GM21786 (cell line): ENCODE measurements at regions not wholly inside any gene's neighbourhood (a gene's known extent, or its start where the extent isn't known, plus 50 kb on each side); places are given as distances from the start of the nearest gene placed in this dataset.

Experiments
- ATAC-seq: cut with Tn5 transposase; IDR thresholded peaks from one replicate; pipeline ENCODE4 v1.9.1; 2021; ENCODE audit not compliant: unreplicated experiment

DNA sequence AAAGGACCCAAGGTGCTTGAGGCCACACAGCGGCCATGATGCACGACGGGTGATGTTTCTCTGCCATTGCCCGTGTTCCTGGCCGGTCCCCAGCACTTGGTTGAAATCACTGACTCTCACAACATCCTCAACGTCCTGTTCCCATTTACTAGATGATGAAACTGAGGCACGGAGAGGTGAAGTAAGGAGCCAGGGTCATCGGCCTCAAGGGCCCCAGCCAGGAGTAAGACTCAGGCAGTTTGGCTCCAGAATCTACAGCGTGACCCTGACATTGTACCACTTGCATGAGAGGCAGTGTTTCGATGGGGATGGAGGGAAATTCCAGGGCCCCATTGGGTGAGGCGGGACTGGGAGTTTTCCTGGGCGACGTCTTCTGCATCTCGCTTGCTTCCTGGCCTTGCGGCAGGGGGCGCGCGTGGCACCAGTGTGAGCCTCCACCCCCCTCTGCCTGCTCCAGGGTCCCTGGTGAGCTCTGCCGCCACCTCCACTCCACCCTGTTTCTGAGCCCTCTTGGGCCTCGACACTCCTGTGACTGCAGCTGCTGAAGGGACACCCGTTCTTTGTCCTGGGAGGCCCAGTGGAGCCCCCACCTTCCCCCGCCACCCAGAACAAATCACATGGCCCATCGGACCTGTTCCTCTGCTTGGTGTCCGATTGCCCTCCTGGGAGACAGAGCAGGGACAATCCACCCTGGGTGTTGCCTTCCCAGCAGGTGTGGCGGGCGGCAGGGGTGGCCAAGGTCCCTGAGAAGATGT lies 133.0 kb upstream of the GSE1 start:
- ATAC-seq = no peak

DNA sequence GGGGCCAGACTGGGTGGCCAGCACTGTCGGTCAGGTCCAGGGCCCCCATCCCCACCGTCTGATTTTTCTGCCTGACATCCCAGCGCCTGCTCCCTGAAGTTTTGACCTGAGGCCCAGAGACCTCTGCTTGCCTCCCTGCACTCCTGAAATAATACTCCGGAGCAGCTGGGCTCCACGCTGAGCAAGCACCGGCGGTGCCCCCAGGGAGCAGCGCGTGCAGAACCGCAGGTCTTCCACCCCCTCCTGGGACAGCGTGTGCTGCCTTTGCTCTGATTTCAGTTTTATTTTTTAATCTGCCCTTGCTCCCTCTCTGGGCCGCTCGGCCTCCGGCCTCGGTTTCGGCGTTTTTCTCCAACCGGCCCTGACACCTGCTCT lies 132.4 kb upstream of the GSE1 start:
- no peak for ATAC-seq

DNA sequence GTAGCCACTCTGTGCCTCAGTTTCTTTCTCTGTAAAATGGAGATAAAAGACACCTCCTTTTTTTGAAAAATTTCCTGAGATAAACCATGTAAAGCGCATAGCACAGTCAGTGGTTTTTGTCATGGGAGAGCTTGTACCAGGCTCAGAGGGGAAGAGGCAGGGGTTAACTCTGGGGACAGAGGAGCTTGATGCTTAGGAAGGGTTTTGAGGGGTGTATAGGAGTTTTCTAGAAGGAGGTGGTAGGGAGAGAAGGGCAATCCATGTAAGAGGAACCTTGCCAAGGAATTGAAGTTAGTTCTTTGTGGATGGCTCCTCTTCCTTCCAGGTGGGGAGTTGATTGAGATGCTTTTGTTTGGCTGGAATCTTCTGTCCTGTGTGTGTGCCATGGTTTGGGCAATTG lies 131.9 kb upstream of the GSE1 start:
- no peak for ATAC-seq

DNA sequence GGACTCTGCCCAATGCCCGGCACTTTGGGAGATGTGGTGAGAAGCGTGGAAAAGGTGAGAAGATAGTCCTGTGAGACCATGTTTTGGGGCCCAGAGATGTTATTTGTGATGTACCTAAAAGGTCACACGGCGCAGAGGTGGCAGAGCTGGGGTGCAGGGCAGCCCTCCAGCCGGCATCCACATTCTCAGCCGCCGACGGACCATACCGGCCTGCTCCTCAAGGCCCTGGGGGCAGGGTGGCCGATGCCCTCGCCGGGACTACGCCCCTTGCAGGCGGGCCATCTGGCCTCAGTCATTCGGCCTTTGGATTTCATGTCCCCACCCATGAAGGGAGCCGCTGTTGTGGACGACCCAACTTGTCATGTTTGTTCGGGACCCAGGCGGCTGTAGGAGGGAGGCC lies 131.4 kb upstream of the GSE1 start:
- ATAC-seq = no peak

DNA sequence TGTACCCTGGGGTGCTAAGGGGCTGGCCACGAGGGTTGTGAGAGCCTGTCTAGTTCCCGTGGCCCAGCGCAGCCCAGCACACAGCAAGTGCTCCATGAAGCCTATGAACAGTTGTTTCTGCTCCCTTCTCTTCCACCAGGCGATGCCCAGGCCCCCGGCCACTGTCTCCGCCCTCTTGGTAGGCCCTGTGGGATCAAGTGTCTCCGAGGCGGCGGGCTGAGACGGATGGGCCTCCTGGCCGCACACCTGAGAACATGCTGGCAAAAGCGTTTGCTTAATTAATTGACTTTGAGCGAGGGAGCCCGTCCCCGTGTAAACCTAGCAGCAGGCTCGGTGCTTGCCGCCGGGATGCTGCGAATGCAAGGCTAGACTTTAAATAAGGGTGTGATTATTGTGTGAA lies 129.7 kb upstream of the GSE1 start:
- ATAC-seq = no peak

DNA sequence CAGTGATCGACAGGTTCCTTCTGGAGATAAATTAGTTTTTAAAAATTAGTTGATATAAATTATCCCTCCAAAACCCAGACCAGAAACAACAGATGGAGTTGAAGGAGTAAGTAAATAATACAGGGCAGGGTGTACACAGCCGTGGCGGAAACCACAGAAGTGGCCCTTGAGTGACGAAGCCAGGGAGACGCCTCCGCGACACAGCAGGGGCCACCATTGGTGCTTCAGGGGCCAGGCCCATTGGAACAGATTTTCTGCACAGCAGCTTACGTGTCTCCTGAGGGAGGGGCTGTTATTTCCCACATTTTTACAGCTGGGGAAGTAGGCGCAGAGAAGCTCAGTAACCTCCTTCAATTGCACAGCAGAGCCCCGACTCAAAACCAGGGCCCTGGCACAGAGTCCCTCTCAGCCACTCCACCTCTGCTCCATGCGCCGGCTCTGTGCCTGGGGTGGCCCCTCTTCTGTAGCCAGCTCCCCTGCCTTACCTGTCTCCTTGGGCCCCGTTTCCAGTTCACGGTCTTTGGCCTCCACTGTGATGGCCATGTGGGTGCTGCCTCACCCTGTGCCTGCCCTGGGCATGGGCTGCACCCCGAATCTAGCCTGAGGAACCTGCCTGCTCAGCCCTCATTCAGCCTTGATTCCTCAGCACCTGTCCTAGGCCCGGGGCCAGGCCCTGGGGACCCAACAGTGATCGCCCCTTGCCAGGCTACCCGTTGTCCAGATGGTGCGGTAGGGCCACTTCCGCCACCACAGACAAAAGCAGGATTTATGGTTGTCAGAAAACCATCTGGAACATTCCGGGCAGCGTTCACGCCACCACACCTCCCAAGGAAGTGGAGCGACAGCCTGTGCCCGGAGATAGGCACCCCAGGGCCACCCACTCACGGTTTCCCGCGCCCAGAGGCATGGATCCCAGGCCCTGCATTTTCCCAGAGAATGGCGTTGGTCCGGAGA lies 128.5 kb upstream of the GSE1 start:
- no peak for ATAC-seq

DNA sequence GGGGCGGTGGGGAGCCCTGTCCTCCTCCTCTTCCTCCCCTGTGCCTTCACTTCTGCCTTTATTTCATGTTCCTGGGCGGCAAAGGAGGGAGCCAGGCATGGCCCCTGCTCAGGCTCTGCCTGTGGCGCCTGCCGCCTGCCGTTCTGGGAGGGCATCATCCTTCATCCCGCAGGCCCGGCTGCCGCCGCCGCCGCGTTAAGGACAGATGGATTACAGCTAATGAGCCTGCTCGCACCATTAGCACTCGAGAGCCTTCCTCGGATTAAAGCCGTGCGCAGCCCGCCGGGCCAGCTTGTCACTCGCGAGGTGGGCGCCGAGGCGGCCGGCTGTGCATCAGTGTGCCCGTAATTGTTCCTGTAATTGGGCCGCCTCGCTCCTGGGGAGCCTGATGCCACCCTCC lies 127.7 kb upstream of the GSE1 start:
- ATAC-seq = no peak

DNA sequence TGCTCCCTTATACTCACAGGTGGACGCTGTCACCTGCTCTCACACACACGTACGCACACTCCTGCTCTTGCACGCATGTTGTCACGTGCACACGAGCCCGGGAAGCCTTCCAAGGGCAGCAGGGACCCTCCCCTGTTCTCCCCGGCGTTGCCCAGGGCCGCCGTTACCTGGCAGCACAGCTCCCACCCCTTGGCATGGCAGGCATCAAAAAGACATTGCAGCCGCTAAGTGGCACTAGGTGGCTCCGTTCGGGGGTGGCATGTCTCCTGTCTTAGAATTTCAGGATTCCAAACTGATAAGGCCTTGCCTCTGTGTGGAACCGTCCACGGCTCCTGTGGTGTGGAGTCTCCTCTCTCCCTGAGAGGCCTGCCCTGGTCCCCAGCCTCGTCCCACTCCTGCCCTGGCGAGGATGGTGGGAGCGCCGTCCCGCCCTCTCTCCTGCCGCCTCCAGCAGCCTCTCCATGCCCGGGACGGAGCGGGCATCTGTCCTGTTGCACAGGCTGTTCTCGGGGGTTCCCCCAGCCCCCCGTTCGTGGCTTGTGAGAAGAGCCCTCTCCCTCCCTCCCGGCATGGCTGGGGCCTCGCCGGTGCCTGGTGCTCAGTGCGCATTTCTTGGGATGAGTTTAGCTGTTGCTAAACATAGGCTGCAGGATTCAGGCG lies 126.7 kb upstream of the GSE1 start:
- ATAC-seq = no peak

DNA sequence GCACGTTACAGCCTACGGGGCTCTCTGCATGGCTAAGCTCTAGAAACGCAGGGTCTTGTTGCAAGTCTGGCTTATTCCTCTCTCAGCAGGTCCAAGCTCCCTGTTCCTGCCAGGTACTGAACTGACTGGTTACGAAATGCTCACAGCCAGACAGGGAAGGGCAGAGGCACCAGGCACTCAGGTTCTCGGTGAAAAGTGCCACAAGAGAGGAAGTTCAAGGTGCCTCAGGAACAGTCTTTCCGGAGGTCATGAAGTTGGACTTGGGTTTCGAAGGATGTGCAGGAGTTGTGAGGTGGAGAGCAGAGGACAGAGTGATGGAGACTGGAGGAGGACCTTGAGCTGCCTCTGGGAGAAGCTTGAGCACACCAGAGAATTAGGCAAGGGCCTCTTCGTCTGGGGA lies 124.7 kb upstream of the GSE1 start:
- ATAC-seq = no peak

DNA sequence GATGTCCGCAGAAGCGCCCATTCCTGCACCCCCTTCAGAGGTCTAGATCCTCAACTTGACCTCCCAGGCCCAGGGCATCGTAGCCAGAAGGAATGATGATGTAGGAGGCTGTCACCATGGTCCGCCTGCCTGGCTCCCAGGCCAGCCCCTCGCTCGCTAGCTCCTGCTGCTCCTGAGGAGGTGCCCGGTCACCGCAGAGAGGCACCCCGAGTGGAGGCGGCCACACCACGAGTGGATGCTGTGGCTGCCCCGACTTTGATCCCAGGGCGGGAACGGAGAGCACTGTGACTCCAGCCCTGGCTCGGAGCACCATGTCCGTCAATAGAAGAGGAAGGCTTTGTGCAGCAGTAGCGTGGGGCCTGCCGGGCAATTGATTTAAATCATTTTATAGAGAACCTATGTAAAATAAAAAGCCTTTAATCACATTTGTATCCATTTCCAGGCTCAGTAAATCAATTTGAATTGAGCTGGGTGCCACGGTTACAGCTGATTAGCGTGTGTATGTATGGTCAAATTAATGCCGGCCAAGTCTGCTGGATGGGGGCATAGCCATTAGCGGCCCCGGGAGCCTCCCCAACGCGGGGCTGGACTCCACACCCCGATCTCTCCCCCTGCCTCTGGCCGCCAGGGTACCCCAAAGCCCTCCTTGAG lies 122.6 kb upstream of the GSE1 start:
- ATAC-seq = no peak

DNA sequence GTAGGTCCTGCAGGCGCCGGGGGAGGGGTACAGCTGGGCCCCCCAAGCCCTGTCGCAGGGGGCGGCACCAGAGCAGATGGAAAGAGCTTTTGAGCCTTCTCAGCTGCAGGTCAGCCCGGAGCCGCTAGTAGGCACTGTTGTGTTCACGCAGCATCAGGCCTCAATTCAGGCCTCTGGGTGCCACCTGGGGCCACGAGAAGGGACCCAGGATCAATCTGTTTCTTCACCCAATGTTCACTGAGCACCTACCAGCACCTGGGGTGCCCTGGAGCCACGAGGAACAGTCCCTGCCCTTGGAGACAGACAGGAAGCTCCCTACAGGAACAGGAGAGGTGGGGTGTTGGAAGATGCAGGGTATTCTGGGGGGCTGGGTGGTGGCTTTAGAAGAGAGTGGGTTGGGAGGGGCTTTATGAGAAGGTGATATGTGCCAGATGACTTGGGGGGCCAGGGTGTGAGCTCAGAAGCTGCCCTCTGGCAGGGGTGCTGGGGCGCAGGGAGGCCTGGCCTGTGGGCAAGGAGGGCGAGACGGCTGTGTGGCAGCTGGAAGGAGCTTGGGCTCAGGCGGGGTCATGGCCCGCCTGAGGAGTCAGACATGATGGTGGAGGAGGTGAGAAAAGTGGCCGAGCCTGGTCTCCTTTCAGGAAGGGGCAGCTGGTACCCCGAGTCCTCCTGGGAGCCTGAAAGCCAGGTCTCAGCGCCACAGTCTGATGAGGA lies 121.9 kb upstream of the GSE1 start:
- no peak for ATAC-seq

DNA sequence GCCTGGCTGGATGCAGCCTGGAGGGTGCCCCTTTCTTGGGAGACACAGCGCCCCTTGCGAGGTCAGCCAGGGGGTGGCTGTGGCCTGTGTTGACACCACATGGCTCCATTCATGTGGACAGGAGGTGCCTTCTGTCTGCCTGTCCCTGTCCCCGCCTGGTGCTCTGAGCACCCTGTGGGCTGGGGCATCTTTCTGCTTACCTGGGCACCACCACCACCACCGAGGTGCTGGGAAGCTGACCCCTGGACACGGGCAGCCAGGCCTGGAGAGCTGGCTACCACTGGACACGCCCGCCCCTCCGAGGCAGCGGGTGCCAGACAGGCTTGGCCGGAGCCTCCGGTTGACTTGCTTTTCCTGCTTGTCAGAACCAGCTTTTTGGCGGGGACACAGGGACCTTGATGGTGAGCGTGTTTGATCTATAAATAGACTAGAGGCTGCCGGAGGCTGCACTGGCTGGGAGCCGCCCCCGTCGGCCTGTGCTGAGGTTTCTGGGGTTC lies 121.3 kb upstream of the GSE1 start:
- ATAC-seq = no peak

DNA sequence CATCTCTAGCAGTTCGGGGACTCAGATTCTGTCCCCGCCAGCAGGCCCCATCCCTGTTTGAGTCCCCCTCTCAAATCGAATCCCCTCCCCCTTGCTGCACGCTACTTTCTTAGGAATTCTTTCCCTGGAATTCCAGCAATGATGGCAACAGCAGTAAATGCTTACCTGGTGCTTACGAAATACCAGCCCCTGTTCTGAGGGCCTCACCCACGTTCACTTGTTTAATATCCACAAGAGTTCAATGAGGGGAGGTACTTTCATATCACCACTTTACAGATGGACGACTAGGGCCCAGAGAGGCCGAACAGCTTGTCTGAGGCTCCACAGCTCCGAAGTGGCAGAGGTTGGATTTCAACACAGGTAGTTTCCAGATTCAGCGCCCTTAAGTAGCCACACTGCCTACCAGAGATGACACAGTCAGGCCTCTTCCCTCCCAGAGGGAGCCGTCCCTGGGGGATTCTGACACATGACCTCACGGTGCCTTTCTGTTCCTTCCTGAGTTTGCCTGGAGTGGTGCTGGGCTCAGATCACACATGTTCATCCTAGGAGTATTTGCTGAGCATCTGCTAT lies 120.7 kb upstream of the GSE1 start:
- no peak for ATAC-seq

DNA sequence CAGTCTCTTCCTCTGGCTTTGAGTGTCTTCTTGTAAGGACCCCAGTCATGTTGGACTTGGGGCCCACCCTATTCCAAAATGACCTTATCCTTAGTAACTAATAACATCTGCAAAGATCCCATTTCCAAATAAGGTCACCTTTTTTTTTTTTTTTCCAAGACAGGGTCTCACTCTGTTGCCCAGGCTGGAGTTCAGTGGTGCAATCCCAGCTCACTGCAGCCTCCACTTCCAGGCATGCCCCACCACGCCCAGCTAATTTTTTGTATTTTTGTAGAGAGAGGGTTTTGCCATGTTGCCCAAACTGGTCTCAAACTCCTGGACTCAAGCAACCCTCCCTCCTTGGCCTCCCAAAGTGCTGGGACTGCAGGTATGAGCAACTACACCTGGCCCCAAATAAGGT lies 118.8 kb upstream of the GSE1 start:
- ATAC-seq = no peak

DNA sequence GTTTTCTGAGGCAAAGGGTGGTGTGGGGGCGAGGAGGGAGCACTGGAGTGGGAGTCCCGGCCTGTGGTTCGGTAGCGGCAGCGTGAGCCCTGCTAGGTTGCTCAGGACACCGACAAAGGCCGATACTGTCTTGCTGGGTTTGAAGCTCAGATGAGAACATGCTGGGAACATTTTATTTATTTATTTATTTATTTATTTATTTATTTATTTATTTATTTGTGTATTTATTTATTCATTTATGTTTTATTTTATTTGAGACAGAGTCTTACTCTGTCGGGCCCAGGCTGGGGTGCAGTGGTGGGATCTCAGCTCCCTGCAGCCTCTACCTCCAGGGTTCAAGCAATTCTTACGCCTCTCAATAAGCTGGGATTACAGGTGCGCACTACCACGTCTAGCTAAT lies 117.9 kb upstream of the GSE1 start:
- ATAC-seq = no peak

DNA sequence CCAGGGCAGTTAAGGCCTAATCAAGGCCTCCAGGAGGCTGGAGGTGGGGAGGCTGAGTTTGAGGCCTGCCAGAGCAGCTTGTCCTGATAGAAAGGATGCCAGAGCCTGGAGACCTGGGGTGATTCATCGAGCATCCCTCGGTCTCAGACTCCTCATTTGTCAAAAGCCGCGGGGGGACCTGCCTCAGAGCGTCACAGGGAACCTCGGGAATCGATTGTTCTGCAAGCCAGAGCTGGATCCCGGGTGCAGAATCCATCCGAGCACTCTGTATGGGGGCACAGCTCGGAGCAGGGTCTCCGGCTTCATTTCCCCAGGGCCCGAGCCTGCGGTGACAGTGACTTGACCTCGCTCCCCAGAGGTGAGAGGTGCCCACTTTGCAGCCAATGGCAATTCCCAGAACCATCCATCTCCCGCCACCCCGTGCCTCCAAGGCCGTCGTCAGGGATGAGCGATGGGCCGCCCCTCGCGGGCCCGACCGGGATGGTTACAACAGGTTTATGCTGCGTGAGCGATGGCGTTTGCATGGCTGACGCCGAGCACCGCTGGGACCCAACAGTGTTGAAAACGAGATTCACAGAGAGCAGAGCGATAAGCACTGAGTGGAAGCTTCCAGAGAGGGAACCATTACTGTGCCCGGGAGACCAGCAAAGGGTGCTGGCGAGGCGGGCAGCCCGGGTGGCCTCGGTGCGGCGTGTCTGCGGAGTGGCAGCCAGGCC lies 117.1 kb upstream of the GSE1 start:
- ATAC-seq = no peak

DNA sequence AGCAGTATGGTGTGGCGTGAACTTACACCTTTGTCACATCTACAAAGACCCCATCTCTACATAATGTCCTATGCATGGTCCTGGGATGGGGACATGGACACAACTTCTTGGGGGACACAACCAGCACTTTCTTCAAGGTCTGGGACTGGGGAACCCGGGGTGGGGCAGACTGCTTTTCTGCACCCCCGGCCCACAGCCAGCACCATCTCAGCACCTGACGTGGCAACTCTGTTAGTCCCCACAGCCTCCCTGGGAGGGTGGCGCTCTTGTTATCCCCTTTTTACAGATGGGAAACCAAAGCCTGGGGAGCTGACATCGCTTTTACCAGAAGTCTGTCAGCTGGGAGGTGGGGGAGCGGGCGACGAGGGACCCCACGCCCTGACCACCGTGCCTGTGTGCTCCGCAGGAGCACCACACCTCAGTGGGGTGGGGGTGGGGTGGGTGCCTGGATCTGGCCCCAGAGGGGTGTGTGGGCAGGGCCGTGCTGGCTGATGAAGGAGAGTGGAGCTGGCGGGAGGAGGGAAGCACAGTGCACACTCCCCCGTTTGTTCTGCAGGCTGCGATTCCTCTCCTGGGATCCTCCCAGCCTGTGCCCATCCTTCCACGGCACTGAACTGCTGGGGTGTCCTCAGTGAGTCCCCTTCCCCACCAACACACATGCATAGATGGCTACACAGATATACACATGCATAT lies 115.4 kb upstream of the GSE1 start:
- no peak for ATAC-seq

DNA sequence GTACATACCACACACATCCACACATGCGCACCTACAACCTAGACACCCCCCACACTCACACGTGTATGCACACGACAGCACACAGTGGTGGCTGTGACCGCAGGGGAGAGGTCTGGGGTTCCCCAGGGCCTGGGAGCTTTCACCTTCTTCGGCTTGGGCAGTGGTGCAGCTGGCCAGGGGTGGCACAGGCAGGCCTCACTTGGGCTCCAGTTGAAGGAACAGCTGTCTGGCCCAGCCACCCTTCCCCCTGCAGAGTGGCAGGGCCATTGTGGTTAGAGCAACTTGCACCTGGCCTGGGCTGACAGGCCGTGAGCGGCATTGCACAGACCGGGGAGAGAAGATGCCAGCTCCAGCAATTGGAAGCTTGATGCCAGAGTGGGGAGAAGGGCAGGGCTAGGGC lies 114.5 kb upstream of the GSE1 start:
- ATAC-seq = peak; percentile 80

DNA sequence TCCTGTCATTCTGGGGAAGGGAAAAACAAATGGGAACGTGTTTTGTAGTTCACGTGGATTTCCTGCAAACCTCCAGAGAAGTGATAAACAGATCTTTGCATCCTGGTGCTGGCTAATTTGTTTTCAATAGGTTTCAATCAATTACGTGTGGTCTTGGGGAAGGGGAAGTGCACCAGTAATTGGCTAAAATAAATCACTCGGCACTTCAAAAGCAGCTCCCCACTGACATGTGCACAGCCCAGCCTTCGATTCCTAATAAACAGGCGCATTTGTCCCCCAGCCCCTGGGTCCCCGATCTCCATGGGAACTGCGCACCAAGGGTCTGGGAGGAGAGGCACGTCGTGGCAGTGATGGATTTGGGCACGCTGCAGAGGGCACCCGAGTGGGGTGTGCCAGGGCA lies 112.9 kb upstream of the GSE1 start:
- no peak for ATAC-seq
